MCF 10A (cell line): ENCODE measurements at regions not wholly inside any gene's neighbourhood (a gene's known extent, or its start where the extent isn't known, plus 50 kb on each side); places are given as distances from the start of the nearest gene placed in this dataset.

Source experiments
- BruUV-seq: library from RNA; stranded (reverse); fragments of 400-500 nt; replicated peaks from 2 replicates; lab custom pipeline; 2021; lab: Mats Ljungman, UMichigan
- CTCF ChIA-PET: fragments of 300-600 bp; sonication (Branson Sonifier 250); formaldehyde crosslinking; extraction: SDS; loops from one replicate; lab custom pipeline; 2021; ENCODE audit warnings: antibody characterized with exemption, inconsistent platforms; lab: Yijun Ruan, JAX
- POLR2A ChIA-PET: fragments of 300-600, 350-650 bp; sonication (Branson Sonifier 250); formaldehyde crosslinking; extraction: SDS; loops from one replicate; lab custom pipeline; 2020; ENCODE audit warnings: antibody characterized with exemption, inconsistent platforms; lab: Yijun Ruan, JAX
- DNase-seq: peaks from one replicate; pipeline ENCODE4 v3.0.0-alpha.2; 2018; ENCODE audit not compliant: unreplicated experiment
- H3K27ac Mint-ChIP-seq: one replicate; pipeline ENCODE4 v1.8.0; 2022; ENCODE audit warnings: mild to moderate bottlenecking, low read depth, mixed read lengths; ENCODE audit not compliant: unreplicated experiment
- H3K27me3 Mint-ChIP-seq: one replicate; pipeline ENCODE4 v1.8.0; 2022; ENCODE audit warnings: mixed read lengths; ENCODE audit not compliant: insufficient read depth, unreplicated experiment
- H3K36me3 Mint-ChIP-seq: one replicate; pipeline ENCODE4 v1.8.0; 2022; ENCODE audit warnings: mild to moderate bottlenecking, moderate library complexity, mixed read lengths; ENCODE audit not compliant: insufficient read depth, unreplicated experiment
- H3K4me1 Mint-ChIP-seq: one replicate; pipeline ENCODE4 v1.8.0; 2022; ENCODE audit warnings: mixed read lengths; ENCODE audit not compliant: insufficient read depth, unreplicated experiment
- H3K4me3 Mint-ChIP-seq: one replicate; pipeline ENCODE4 v1.8.0; 2022; ENCODE audit warnings: mild to moderate bottlenecking, moderate library complexity, mixed read lengths; ENCODE audit not compliant: unreplicated experiment
- H3K9me3 Mint-ChIP-seq: one replicate; pipeline ENCODE4 v1.8.0; 2022; ENCODE audit warnings: mixed read lengths; ENCODE audit not compliant: unreplicated experiment
- CTCF ChIP-seq: fragments of 200-600 bp; IDR thresholded peaks from one replicate; pipeline ENCODE4 v1.8.0; 2022; ENCODE audit warnings: antibody characterized with exemption, mild to moderate bottlenecking; ENCODE audit not compliant: unreplicated experiment
- intact Hi-C: fragments of 100-400 bp; cut with micrococcal nuclease; formaldehyde crosslinking; loops from 2 replicates; pipeline ENCODE4 v1.14.1; 2022

DNA sequence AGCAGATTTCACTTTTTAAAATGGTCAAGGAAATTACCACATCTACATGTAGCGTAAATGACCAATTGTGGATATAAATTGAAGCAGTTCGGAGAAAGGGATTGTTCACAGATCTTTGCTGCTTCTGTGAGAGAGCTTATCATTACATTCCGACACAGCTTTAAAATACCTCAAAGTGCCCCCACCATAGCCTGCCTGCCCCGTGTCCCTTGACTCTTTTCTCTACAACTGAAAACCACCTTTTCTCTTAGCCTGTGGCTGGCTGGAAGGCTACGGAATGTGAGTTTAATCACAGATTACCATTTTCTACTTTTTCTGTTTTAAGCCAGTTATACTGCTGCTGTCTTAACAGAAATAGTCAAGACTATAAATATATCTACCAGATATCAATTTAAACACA is 347.2 kb upstream of the MAP3K7 start:
- ChIA-PET CTCF (interaction anchor here (1.1 kb wide), 1 partner anchor 9 kb away, joined by 3 read pairs; no protein-coding TSS in a partner anchor), POLR2A (no interaction called here)
- BruUV-seq: no TSS peak
- intact Hi-C loops: no loop called here
- TF ChIP-seq CTCF: no peak
- Mint-ChIP-seq H3K4me3 (no peak overlapping the region), H3K27me3 (peaks cover 38% of the 10 kb centered on the region), H3K4me1 (no peaks in the 10 kb centered on the region), H3K27ac (no peak overlapping the region), H3K36me3 (no peaks in the 10 kb centered on the region), H3K9me3 (no peaks in the 10 kb centered on the region)
- no peak for DNase-seq

- no peak for TF ChIP-seq CTCF
- no peaks in the 10 kb centered on the region for H3K4me1 Mint-ChIP-seq
- peaks cover 41% of the 10 kb centered on the region for H3K27me3 Mint-ChIP-seq
- BruUV-seq: no TSS peak
- POLR2A ChIA-PET: no interaction called here
- H3K9me3 Mint-ChIP-seq: no peaks in the 10 kb centered on the region
- no peaks in the 10 kb centered on the region for H3K36me3 Mint-ChIP-seq
- intact Hi-C loops: no loop called here
- CTCF ChIA-PET: interaction anchor here (0.9 to 6.0 kb wide), 2 partner anchors 9 to 17 kb away, joined by 3 to 34 read pairs; no protein-coding TSS in a partner anchor
- no peak overlapping the region for H3K27ac Mint-ChIP-seq
- H3K4me3 Mint-ChIP-seq: no peak overlapping the region
- DNase-seq: no peak
Measured at GRCh38 chr6:90932351-90932750, 345.5 kb upstream of the MAP3K7 start.

DNA sequence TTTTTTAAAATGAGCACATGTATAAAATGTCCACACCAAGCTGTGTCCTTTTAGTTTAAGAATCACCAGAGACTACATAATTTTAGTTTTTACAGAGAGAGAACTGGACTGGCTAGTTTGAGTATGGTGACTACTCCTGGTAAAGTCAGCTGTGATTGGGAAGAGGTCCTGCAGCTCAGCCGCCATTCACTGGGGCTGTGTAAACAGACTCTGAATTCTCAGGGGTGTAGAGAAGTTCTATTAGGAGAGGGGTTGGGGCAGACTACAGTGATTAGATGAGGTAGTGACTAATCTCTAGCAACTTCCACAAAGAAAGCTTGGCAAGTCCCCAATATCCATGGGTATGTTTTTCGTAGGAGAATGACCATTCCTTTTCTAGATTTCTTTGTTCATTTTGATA is 341.2 kb upstream of the MAP3K7 start:
- ChIA-PET CTCF (interaction anchor here (1.0 to 6.0 kb wide), 3 partner anchors 13 to 153 kb away, joined by 3 to 34 read pairs (median 3); no protein-coding TSS in a partner anchor), POLR2A (no interaction called here)
- intact Hi-C loops: no loop called here
- Mint-ChIP-seq H3K9me3 (no peaks in the 10 kb centered on the region), H3K27me3 (peaks cover 41% of the 10 kb centered on the region), H3K4me1 (no peaks in the 10 kb centered on the region), H3K36me3 (no peaks in the 10 kb centered on the region), H3K27ac (no peak overlapping the region), H3K4me3 (no peak overlapping the region)
- no TSS peak for BruUV-seq
- DNase-seq: no peak
- no peak for TF ChIP-seq CTCF

DNA sequence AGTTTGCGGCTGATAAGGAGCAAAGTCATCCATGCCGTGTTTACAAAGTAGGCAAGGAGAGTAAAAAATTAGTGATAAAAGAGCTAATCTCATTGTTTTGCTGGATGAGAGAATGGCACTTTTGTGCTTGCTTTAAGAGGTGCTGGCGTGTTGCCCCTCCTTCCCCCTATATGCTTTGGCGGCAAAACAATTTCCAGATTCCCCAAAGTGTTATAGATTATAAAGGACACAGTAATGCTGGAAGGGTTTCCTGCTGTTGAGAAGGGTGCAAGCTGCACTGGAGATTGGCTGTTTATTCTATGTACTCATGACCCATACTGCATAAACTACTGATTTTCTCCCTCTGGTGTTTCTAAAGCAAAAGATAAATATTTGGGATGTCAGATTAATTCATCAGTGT is 338.9 kb upstream of the MAP3K7 start:
- intact Hi-C loops: no loop called here
- Mint-ChIP-seq H3K27ac (no peak overlapping the region), H3K27me3 (peaks cover 22% of the 10 kb centered on the region), H3K36me3 (no peaks in the 10 kb centered on the region), H3K4me1 (no peaks in the 10 kb centered on the region), H3K4me3 (no peak overlapping the region), H3K9me3 (no peaks in the 10 kb centered on the region)
- DNase-seq: no peak
- no TSS peak for BruUV-seq
- no peak for TF ChIP-seq CTCF
- ChIA-PET CTCF (interaction anchor here (0.9 to 2.1 kb wide), 3 partner anchors 9 to 14 kb away, joined by 3 to 8 read pairs (median 3); no protein-coding TSS in a partner anchor), POLR2A (no interaction called here)
